HG03354 (cell line): ENCODE measurements at regions not wholly inside any gene's neighbourhood (a gene's known extent, or its start where the extent isn't known, plus 50 kb on each side); places are given as distances from the start of the nearest gene placed in this dataset.
"Not testable (repeated sequence)": the region's sequence is repeated elsewhere in the genome, so short reads cannot be mapped to it uniquely, and the experiment has no call there.

Experiments
- ATAC-seq: cut with Tn5 transposase; IDR thresholded peaks from one replicate; pipeline ENCODE4 v1.9.1; 2021; ENCODE audit warnings: mild to moderate bottlenecking; ENCODE audit not compliant: unreplicated experiment, poor library complexity, severe bottlenecking

DNA sequence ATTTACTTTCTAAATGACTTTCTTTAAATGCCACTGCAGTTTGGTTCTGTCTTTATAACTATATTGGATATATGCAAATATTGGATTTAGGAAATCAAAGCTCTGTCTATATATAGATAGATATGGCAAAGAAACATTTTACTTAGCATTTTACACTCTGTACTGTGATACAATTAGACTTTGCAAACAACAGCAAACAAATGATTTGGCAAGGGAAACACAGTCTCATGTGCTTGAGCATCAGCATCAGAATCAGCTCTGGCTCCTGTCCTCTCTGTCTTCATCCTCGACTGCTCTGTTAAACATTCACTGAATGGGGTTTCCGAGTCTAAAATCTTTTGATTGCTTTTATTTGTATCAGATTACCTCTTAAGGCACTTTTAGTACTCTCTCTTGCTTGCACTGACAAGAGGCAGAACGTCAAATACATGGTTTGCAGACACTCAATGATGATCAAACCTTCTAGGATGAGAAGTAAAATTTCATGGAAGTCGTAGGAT is 176.8 kb upstream of the LRP1B start:
- ATAC-seq = no peak

DNA sequence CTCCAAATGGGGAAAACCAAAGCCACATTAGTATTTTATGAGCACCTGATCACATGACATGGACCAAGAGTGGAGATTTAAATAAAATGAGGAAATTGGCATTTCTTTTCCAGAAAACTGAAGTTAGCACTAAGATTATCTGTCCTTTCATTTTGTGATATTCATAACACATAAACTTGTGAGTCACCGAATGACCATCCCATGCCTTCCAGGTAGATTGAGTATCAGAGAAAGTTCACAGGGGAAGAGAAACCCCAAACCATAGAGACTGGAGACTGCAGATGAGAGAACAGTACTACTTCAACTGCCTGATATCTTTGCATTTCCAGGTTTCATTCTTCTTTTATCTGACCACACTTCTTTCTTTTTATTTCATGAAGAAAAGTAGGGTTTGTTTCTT is 176.3 kb upstream of the LRP1B start:
- ATAC-seq = no peak

DNA sequence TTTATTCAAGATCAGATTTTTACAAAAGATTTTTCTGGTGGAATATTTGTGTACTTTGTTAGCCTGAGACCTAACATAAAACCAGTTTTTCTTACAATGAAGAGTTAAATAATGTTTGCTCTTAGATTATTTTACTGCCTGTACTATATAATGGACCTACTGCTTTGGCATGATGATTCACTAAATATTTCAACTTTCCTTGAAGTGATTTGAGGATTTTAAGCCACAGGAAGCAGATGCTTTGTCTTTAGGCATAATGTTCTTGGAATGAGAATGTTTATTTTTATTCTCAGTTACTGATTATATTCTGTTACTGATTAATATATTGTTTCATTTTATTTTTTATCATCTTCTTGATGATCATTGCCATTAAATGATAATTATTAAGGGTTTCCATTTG is 175.3 kb upstream of the LRP1B start:
- ATAC-seq = no peak

DNA sequence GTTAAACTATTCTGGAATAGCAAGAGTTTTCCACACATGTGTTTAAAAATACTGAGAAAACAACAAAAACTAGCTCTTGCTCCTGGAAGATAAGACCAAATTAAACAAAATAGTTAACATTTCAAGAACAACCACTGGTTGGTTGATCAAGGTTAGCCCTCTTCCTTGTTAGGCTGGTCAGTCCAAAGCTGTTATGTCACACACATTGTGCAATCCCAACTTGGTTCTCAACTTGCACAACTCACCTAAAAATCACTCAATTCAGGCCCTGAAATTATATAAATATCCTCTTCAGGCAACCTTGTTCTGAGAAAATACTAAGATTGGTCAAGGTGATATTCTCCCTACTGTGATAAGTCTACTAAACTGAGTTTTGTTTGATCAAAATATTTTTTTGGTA is 169.7 kb upstream of the LRP1B start:
- no peak for ATAC-seq

DNA sequence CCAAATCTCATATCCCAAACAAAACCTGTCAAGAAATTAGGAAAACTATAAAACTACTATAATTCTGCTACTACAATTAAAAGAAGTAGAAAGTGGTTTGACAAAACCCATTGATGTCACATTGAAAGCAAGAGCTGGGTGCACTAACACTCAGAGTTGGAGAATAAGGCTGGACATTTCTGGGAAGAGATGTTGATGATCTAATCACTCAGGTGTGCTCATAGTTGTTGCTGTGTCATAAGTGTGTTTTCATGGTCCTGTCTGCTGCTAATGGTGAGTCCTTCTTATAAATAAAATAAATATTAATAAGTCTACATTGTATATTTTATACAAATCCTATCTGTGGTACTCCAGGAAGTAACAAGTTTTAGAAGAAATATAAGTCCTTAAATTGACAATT is 168.2 kb upstream of the LRP1B start:
- no peak for ATAC-seq

DNA sequence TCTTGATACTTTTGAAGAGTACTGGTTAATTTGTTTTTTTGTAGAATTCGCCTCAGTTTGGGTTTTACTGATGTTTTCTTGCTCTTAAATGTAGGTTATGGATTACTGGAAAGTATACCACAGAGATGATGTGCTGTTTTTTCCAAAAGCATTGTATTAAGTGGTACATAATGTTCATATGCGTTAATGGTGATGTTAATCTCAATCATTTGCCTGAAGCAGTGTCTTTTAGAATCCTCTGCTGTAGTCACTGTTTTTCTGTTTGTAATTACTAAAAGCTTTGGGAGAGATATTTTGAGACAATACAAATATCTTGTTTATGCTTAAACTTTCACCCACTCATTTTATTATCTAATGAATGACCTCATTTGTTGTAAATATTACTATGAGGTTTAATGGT is 163.4 kb upstream of the LRP1B start:
- no peak for ATAC-seq

DNA sequence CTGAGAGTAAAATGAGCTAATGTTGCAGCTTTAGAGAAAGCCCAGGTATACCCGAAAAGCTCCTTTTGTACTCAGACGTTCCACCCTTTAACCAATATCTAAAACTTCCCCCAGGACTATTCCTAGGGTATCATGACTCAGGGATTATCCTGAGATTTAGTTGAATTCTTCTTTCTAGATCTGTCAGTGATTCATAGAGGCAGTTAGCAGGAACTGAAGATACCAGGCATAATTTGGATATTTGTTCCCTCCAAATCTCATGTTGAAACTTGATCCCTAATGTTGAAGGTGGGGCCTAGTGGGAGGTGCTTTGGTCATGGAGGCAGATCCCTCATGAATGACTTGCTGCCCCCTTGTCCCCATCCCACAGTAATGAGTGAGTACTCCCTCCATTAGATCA is 161.2 kb upstream of the LRP1B start:
- no peak for ATAC-seq

DNA sequence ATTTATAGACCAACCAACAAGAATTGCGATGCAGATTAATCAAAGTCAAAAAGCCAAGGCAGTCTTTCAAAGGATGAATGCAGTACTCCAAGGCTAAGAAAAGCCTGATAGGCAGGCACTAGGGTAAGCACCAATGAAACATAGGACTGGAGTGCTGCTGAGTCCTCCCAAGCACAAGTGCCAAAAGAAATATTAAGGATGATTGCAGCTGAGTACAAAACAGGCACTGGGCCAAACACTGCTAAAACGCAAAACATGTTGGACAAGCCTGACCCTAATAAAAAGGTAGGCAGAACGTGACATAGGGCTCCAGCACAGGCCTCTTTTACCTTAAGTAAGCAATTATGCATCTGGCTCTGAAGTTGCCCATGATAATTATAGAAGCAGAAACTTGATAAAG is 160.1 kb upstream of the LRP1B start:
- no peak for ATAC-seq

DNA sequence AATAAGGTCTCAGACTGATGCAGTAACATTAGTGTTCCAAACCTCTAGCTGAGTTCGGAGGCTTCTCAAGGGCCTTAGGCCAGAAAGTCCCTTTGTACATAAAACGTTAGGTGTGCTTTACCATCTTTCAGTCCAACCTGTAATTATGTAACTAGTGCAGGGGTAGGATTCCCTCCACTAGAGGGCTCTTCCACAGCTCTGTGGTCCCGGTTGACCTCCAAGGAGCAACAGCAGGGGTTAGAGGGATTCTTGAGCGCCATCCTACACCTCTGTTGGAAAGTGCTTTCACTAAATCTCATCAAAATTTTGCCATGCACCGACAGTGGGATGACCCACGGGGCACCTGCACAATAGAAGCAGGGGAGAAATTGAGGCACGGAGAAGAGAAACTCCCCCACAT is 155.8 kb upstream of the LRP1B start:
- peak; percentile 73 for ATAC-seq

DNA sequence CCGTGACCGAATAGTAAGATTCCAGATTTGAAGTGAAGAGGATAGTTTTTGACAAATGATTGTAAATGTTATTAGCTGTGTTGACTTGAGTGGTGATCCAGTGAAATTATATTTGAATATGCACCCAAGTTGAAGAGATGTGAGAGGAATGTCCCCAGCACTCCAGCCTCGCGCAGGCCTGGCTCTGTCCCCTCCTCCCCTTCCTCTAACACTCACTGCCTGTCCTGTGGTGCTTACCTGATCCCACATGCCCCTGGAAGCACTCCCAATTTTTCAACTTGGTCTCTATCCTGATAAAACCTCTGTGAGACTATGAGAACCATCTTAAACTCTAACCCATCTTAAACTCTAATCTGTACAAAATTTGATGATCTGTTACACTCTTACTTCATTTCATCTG is 154.7 kb upstream of the LRP1B start:
- ATAC-seq = no peak

DNA sequence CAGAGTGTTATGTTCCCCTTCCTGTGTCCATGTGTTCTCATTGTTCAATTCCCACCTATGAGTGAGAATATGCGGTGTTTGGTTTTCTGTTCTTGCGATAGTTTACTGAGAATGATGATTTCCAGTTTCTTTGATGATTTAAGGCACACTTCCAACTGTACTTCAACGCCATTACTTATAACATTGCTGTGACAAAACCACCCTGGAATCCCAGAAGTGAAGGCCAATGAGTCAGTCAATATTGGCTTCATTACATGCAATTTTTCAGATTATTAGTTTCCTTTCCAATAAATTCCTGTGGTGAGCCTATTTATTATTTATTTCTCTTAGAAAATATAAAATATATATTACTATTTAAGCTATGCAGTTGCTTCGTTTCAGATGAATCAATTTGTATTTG is 153.5 kb upstream of the LRP1B start:
- ATAC-seq = not testable (repeated sequence)

DNA sequence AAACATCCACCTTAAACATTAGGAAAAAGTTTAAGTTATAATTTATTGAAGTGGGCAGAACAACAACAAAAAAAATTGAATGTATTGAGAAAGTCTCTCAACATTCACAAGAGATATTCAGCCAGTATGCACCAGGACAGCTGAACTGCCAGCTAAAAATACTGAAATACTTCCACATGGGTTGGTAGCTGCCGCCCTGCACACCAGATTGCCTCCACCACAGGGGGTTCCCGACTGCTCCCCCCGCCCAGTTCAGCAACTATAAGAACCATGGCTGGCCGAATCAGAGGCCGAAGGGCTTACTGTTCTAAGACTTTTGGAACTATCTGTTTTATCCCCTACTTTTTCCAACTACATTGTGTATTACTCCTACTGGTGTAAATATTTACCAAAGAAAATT is 150.0 kb upstream of the LRP1B start:
- ATAC-seq = no peak

DNA sequence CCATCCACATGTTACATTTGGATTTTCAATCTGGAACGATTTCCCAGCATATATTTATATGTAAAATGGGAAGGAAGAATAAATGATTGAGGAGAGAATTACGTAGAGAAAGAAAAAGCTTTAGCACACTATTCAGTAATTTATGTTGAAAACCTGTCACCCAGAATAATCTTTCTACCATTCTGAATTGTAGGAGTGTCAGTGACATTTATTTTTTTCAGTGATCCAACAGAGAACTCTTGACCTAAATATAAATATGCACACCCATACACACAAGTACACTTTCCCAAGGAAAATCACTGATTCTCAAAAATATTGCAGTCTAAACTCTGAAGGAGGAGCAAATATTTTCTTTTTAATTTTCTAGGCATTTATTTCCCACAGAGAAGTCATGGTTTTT is 140.2 kb upstream of the LRP1B start:
- no peak for ATAC-seq

DNA sequence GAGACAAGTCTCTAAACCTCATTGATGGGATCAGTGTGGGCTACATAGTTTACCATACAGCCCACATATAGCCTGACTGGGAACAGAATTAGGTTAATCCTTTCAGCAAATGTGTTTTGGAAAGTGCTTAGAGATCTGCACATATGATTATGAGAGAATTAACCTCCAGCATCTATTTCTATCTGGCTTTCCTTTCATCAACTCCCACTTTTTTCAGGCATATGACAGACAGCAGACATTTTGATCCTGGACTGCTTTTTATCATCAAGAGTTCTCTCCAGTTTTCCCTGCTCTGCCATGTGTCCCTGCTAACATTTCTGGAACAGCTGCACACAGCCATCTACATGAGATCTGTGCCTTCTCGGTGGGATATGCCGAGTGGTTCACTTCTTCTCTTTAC is 139.5 kb upstream of the LRP1B start:
- ATAC-seq = no peak

DNA sequence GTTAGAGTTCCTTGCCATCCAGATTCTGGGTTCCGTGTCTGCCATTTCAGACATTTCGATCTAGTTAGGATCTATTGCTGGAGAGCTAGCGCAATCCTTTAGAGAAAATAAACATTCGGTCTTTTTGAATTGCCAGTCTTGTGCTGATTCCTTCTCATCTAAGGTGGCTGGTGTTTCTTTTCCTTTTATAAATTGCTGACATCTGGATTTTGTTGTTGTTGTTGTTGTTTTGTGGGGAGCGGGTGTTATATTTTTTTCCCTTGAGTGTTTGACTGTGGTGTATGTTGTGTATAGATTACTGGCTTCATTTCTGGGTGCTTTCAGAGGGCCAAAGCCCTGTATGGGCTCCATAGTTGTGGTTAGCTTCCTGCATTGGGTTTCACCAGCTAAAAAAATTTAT is 128.5 kb upstream of the LRP1B start:
- ATAC-seq = no peak

DNA sequence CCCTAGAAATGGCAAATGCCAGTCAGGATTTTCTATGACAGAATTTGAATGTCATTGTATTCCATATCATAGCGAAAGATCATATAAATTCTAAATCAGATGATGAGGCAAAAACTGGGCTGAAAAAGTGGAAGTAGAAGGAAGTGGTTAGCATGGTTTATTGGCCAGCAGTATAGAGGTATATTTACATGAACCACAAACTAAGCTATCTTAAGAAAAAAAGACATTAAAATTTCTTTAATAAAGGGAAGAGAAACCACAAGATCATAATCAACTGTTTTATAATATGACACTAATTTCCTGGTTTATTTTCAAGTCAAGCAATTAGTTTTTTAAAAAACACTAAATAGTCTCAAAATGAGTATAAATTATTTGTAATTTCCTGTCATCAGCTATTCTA is 123.2 kb upstream of the LRP1B start:
- ATAC-seq = no peak

DNA sequence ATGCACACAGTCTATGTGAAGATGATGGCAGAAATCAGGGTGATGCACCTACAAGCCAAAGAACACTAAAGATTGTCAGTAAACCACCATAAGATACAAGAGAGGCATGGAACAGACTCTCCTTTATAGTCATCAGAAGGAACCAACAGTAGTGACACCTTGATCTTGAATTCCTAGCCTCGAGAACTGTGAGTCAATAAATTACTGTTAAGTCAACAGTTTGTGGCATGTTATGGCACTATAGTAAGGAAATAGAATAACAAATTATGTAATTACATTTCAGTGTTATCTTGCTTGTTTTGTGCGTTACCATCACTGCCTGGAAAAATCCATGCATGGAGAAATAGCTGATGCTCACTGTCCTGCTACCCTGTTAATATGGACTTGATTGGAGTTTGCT is 110.2 kb upstream of the LRP1B start:
- no peak for ATAC-seq

DNA sequence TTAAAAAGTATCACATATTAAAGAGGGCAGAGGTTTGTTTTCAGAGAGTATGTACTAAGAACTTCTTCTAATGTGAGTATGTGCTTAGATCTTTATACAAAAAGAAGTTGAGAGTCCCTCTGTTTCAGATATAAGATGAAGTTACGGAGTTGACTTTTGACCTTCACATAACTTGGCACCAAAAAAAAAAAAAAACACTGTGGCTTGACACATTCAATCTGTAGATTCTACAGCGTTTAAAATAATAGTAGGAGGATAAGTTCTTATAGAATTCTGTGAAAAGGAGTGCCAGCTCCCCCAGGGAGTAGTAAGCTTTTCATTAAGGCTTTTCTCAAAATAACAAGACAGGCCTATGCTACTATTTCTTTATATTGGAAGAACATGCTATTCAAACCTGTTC is 105.4 kb upstream of the LRP1B start:
- ATAC-seq = no peak

DNA sequence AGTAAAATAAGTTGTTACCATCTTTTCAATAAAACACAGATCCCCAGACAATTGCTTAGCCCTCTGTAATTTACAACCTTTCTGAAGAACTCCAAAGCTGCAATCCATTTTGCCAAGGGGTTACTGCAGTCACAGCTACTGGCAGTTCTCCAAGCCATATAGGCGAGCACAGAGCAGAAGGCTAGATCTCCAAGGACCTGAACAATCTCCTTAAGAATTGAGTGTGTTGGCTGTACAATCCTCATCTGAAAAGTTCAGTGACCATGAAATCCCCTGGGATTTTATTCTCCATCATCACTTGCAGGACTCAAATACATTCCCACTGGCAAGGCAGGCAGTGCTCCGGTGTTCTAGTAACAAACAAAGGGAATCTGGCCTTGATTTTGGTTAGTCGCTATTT is 103.9 kb upstream of the LRP1B start:
- ATAC-seq = no peak

DNA sequence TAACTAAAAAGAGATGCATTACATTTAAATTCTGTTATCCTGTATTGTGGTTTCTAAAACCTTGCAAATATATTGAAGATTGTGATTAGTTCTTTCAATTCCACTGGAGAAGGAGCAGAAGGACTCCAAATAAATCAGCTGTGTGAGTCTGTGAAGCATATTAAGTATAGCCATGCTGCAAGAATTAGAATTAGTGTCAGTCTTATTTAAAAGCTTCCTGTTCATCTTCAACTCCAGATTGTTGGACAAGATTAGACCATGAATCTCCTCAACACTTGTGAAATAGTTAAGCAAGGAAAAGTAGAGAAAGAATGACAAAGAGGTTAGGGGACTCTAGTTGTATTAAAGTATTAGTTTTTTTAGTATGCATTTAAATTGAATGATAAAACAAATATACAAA is 92.5 kb upstream of the LRP1B start:
- no peak for ATAC-seq

DNA sequence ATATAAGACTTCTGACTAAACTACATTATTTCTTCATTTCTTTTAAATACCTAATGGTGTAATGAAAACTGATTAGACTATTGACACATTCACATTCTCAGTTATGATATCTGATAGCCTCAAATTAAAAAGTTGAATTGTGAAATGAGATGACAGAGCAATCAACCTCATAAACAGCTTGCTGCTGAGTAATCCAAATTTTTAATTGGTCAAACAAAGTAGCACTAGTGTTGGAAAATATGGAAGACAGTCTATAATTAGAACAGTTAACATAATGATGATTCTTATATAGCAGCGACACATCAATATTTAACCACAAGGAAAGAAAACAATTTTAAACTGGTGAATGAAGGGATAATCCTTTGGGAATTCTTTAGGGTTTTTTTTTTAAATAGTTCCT is 91.9 kb upstream of the LRP1B start:
- ATAC-seq = no peak

DNA sequence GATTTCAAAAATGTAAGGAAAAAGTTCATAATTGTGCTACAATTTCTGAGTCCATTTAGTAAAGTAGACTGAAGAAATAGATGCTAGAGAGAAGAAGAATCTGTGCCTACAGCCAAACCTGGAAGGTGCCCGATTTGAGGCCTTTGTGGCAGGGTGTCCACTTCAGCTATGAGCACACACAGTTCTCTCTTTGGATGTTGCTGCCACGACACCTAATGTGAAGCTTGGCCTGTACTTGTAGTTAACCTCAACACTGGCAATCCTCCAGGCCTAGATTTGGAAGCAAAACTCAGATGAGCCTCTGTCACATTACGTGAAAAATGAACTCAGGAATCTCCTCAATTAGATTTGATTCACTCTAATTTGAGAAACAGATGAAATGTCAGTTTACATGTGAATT is 90.1 kb upstream of the LRP1B start:
- ATAC-seq = no peak

DNA sequence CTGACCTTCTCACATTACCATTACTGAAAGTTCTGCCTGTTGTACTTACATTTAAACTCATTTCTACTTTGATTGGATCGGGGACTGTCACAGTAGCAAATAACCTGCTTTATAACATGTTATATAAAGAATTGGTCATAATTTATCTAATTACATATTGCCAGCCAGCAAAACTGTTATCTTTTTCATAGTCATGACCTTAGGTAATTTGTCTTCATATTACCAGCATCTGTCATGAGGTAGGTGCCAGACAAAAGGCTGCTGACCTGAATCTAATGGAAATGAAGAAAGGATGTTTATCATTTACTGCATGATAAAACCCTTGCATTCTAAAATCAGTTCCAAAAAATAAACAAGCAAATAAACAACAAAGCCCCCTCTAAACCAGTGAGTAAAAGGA is 89.4 kb upstream of the LRP1B start:
- ATAC-seq = no peak
